Right lobe of liver (tissue), 6 donors: ENCODE measurements at regions not wholly inside any gene's neighbourhood (a gene's known extent, or its start where the extent isn't known, plus 50 kb on each side); places are given as distances from the start of the nearest gene placed in this dataset.

Experiments
- ATAC-seq, 4 donors: fragments of 200-7000 bp; cut with Tn5 transposase; one replicate each; pipeline ENCODE4 v1.9.1; 2020; ENCODE audit warnings: mild to moderate bottlenecking in 4 of 4, moderate library complexity in 4 of 4
- DNase-seq, 3 donors: peaks; one replicate each; pipeline ENCODE4 v3.0.0-alpha.2; 2020
- H3K27ac ChIP-seq, 3 donors: fragments of 200-600 bp; one replicate each; pipeline ENCODE4 v1.8.0; 2022
- H3K27me3 ChIP-seq, 2 donors: fragments of 200-600 bp; one replicate each; pipeline ENCODE4 v1.8.0; 2022
- H3K36me3 ChIP-seq, 4 donors: fragments of 200-600 bp; sonication (generic) in 1 of 4; one replicate each; pipeline versions ENCODE4 v1.5.1 to v1.8.0; 2017 to 2022; ENCODE audit warnings: control low read depth in 1 of 4
- H3K4me1 ChIP-seq, 4 donors: fragments of 200-600 bp; sonication (generic) in 1 of 4; one replicate each; pipeline versions ENCODE4 v1.5.1 to v1.8.0; 2017 to 2022; ENCODE audit warnings: control low read depth in 1 of 4
- H3K4me3 ChIP-seq, 3 donors: fragments of 200-600 bp; one replicate each; pipeline ENCODE4 v1.8.0; 2022
- H3K9me3 ChIP-seq, 4 donors: fragments of 200-600 bp; sonication (generic) in 1 of 4; one replicate each; pipeline versions ENCODE4 v1.5.1 to v1.8.0; 2017 to 2022; ENCODE audit warnings: control low read depth in 1 of 4
- CTCF ChIP-seq, 4 donors: fragments of 200-600 bp in 3 of 4; fragments of 450-650 bp in 1 of 4; IDR thresholded peaks; one replicate each; pipeline versions ENCODE4 v1.5.1 to v1.8.0; 2016 to 2022; ENCODE audit warnings: antibody characterized with exemption in 4 of 4, mild to moderate bottlenecking in 2 of 4
- POLR2A ChIP-seq: fragments of 450-650 bp; IDR thresholded peaks from one replicate; pipeline ENCODE4 v1.6.1; 2017; ENCODE audit warnings: antibody characterized with exemption, mild to moderate bottlenecking
- WGBS: methylation state at CpG from one replicate; pipeline ENCODE4 v1.1.6; 2018; ENCODE audit warnings: low coverage, low lambda C conversion rate; ENCODE audit not compliant: insufficient coverage; ENCODE audit errors: missing lambda C conversion rate; 5-methylcytosine and 5-hydroxymethylcytosine counted together
- intact Hi-C, 2 donors: fragments of 100-400 bp; cut with DNase I; formaldehyde crosslinking; loops; one replicate each; pipeline versions ENCODE4 v1.11.2 to v1.14.1; 2022
- donor health status: DM: no; HTN: yes; CAD: no.
- donor health status: DM: no; HTN: no; CAD: no.
- donor health status: DM: no; HTN: no; CAD: no.
- donor health status: DM: no; HTN: yes; CAD: no.
- donor health status: DM: no; HTN: yes; CAD: no.

DNA sequence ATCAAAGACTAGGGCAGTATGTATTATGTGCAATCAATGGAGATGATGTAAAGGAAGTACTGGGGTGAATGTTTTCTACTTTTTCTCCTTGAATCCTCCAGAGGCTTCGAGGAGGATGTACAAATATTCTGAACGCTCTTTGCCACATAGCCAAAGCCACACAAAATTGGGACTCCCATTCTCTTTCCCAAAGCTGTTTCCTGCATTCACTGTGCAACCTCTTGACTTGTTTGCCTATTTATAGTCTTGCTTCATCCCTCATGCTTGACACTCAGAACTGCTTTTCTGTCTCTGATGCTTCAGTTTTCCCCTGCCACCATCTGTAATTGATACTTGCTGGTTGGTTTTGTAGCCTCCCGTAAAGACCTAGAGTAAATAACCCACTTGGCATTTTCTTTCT lies 208.2 kb upstream of the RBMS1 start:
- Histone ChIP-seq H3K27ac (no peak overlapping the region), H3K36me3 (no peaks in the 10 kb centered on the region), H3K9me3 (no peaks in the 10 kb centered on the region), H3K4me3 (no peak overlapping the region), H3K27me3 (no peaks in the 10 kb centered on the region), H3K4me1 (no peaks in the 10 kb centered on the region)
- no peak for TF ChIP-seq CTCF (IDR thresholded peaks at IDR 0.05)
- TF ChIP-seq POLR2A, result no peak
- intact Hi-C loops, result no loop called here
- ATAC-seq (no peak), DNase-seq (no peak)
- WGBS, result 52% methylated on average over 2 of the region's 3 CpGs

DNA sequence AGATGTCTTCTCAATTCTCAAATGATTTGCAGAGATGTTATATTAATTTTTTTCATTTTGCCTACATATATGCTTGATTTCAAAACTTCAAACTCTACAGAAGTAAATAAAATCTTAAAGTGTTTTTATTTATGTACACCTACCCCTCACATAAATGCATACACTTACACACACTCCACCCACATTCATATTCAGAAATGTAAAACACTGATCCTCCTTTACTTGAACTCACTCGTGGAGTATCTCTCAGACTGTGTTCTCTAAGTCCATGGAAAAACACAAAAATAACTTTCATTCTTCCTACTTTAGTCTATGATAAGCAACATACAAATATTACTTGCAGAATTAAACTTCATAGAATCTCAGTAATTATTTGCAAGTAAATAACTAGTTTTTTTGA lies 209.1 kb upstream of the RBMS1 start:
- H3K27me3 ChIP-seq, result no peaks in the 10 kb centered on the region
- no peak overlapping the region for H3K27ac ChIP-seq
- DNase-seq (no peak), ATAC-seq (no peak)
- intact Hi-C loops, result no loop called here
- H3K4me3 ChIP-seq, result no peak overlapping the region
- no peaks in the 10 kb centered on the region for H3K36me3 ChIP-seq
- 62% methylated on average over 1 of the region's 1 CpG for WGBS
- no peaks in the 10 kb centered on the region for H3K4me1 ChIP-seq
- TF ChIP-seq POLR2A (no peak), CTCF (IDR thresholded peaks at IDR 0.05) (no peak)
- H3K9me3 ChIP-seq, result no peaks in the 10 kb centered on the region

DNA sequence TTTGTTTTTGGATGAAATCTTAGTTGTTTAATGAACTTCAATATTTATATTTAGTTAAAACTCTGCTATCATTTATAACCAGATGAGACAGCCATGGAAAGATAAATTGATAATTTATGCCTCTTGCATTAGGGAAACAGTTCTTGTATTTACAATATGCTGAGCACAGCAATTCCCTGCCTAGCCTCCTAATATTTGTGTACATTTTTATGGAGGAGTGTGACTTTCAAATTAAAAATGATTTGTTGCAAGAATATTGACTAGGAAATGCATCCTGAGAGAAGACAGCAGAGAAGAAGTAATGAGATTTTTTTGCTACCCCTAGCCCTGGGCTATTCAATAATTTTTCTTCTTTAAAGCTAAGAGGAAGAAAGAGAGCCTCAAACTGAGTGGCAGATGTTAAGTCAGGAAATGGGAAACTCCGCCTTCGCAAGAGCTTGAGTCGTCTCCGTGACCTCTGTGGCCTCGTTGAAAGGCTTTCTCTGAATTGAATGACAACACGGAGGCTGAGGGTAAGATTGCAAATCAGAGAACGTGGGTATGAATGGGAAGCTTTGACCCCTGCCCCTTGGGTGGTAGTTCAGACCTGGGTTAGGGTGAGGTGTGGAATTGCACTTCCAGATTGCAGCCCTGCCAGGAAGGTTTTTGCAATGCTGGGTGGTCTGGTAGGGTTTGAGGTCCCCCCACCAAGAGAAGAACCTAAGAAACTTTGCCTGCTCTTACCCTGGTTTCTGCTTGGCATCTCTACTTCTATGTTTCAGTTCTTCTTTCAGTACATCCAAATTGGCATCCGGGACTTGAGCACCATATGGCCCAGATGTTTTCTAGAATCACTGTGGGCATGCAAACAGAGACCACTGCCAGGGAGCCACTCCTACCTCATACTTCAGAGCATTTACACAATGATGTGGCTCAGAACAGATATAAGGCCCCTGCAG lies 210.3 kb upstream of the RBMS1 start:
- Histone ChIP-seq H3K9me3 (no peaks in the 10 kb centered on the region), H3K27ac (no peak overlapping the region), H3K27me3 (no peaks in the 10 kb centered on the region), H3K4me3 (no peak overlapping the region), H3K4me1 (no peaks in the 10 kb centered on the region), H3K36me3 (no peaks in the 10 kb centered on the region)
- intact Hi-C loops, result no loop called here
- DNase-seq (no peak), ATAC-seq (peak in 3 of 4 donors; percentile 22 to 47 (median 46))
- TF ChIP-seq POLR2A (no peak), CTCF (IDR thresholded peaks at IDR 0.05) (no peak)
- WGBS, result 18% methylated on average over 8 of the region's 8 CpGs

DNA sequence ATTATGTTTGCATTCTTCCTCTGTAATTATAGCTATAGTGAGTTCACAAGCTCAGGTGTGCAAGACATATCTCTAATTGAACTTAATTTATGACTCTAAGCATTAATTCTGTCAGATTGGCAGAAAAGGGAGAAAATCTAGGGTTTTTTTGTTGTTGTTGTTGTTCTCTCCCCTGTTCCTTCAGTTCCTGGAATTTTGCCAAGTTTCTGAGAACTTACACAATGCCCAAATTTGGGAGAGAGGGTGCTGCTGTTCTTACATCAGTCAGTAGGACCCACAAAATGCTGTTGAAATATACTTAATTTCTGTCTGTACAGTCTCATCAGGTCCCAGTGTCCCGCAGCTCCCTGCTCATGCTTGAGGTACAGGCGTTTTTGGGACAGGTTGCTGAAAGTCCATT lies 221.8 kb upstream of the RBMS1 start:
- Histone ChIP-seq H3K4me1 (no peaks in the 10 kb centered on the region), H3K9me3 (no peaks in the 10 kb centered on the region), H3K4me3 (no peak overlapping the region), H3K36me3 (no peaks in the 10 kb centered on the region), H3K27ac (no peak overlapping the region), H3K27me3 (no peaks in the 10 kb centered on the region)
- DNase-seq (no peak), ATAC-seq (no peak)
- WGBS, result 90% methylated on average over 2 of the region's 2 CpGs
- no peak for TF ChIP-seq POLR2A
- intact Hi-C loops, result no loop called here

DNA sequence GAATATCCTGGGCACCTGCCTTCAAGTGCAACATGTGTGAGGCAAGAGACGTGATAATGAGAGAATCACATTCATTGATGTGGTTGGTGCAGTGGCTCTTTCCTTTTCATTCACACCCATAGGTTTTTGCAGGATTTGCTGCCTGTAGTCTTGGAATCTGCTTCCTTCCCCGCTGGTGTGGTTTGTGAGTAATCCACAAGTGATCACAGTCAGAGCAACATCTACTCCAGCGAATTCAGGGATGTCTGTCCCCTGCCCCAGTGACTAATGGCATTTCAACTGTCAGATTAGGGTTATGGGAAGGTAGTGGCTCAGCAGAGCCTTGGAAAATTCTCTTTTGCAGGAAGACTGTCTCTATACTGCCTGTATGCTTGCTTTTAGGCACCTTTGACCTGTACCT lies 225.5 kb upstream of the RBMS1 start:
- Histone ChIP-seq H3K27ac (no peak overlapping the region), H3K36me3 (no peaks in the 10 kb centered on the region), H3K4me3 (no peak overlapping the region), H3K9me3 (no peaks in the 10 kb centered on the region), H3K27me3 (no peaks in the 10 kb centered on the region), H3K4me1 (no peaks in the 10 kb centered on the region)
- ATAC-seq, result no peak
- intact Hi-C loops, result no loop called here
- 50% methylated on average over 2 of the region's 3 CpGs for WGBS
- no peak for TF ChIP-seq POLR2A
- DNase-seq, result no peak
